K562 (cell line): ENCODE measurements at regions not wholly inside any gene's neighbourhood (a gene's known extent, or its start where the extent isn't known, plus 50 kb on each side); places are given as distances from the start of the nearest gene placed in this dataset.

Experiments
- BCLAF1 ChIP-seq, 2 experiments: fragments of 450-650 bp in 1 of 2; IDR thresholded peaks; 2 replicates each; pipeline ENCODE4 v1.6.1; 2011 to 2017; ENCODE audit warnings: low read depth in 2 of 2, antibody characterized with exemption in 1 of 2, borderline replicate concordance in 1 of 2, low read length in 1 of 2, mild to moderate bottlenecking in 1 of 2, mixed read lengths in 1 of 2; ENCODE audit not compliant: control insufficient read depth in 1 of 2
- CTCF ChIP-seq, 3 experiments: IDR thresholded peaks in 2 of 3; conservative IDR thresholded peaks in 1 of 3; 2 replicates each; pipeline ENCODE4 v1.5.1; 2011 to 2012; ENCODE audit warnings: low read length in 3 of 3, mild to moderate bottlenecking in 3 of 3, control low read depth in 2 of 3, improper control_type of control experiment in 1 of 3, inconsistent platforms in 1 of 3, low read depth in 1 of 3, mixed read lengths in 1 of 3, moderate library complexity in 1 of 3; ENCODE audit not compliant: insufficient read depth in 2 of 3
- ELK1 ChIP-seq: sonication (generic); formaldehyde crosslinking; IDR thresholded peaks from 2 replicates; pipeline ENCODE4 v1.8.1; 2022; ENCODE audit warnings: missing genetic modification reagents
- EP300 ChIP-seq: IDR thresholded peaks from 2 replicates; pipeline ENCODE4 v1.6.1; 2012; ENCODE audit warnings: low read length, improper control_type of control experiment
- GTF2F1 ChIP-seq: IDR thresholded peaks from 2 replicates; pipeline ENCODE4 v1.6.1; 2011; ENCODE audit warnings: low read depth, low read length, improper control_type of control experiment
- HDAC8 ChIP-seq: fragments of 450-650 bp; IDR thresholded peaks from 2 replicates; pipeline ENCODE4 v1.6.1; 2016; ENCODE audit warnings: mild to moderate bottlenecking, missing genetic modification characterization, moderate library complexity, missing compliant biosample characterization
- IFI16 ChIP-seq: fragments of 250-450 bp; sonication (Bioruptor Pico); IDR thresholded peaks from 2 replicates; pipeline ENCODE4 v2.1.2; 2022; ENCODE audit warnings: mild to moderate bottlenecking, inconsistent platforms
- NR2C1 ChIP-seq, 2 experiments: fragments of 450-650 bp; IDR thresholded peaks; 2 replicates each; pipeline ENCODE4 v1.6.1; 2017; ENCODE audit warnings: mild to moderate bottlenecking in 2 of 2, antibody characterized with exemption in 1 of 2, inconsistent platforms in 1 of 2, missing compliant biosample characterization in 1 of 2, missing genetic modification characterization in 1 of 2
- NR3C1 ChIP-seq: sonication (generic); formaldehyde crosslinking; IDR thresholded peaks from 2 replicates; pipeline ENCODE4 v1.8.1; 2022; ENCODE audit warnings: missing genetic modification reagents
- POLR2AphosphoS5 ChIP-seq: IDR thresholded peaks from 2 replicates; pipeline ENCODE4 v1.6.1; 2011; ENCODE audit warnings: mild to moderate bottlenecking, low read depth, low read length, moderate library complexity; ENCODE audit not compliant: control insufficient read depth, insufficient read depth
- SIN3A ChIP-seq, 2 experiments: fragments of 150-350 bp in 1 of 2; IDR thresholded peaks; 2 replicates each; pipeline ENCODE4 v1.6.1; 2011 to 2016; ENCODE audit warnings: borderline replicate concordance in 2 of 2, low read depth in 2 of 2, low read length in 2 of 2, mild to moderate bottlenecking in 2 of 2, moderate library complexity in 2 of 2; ENCODE audit not compliant: control insufficient read depth in 1 of 2
- SPI1 ChIP-seq: IDR thresholded peaks from 2 replicates; pipeline ENCODE4 v1.6.1; 2011; ENCODE audit warnings: low read depth, low read length, control low read depth, borderline replicate concordance
- ZNF134 ChIP-seq: fragments of 250-450 bp; sonication (Bioruptor Pico); conservative IDR thresholded peaks from 2 replicates; pipeline ENCODE4 v1.4.0; 2020
- ZNF3 ChIP-seq: fragments of 250-450 bp; sonication (Bioruptor Pico); IDR thresholded peaks from 2 replicates; pipeline ENCODE4 v1.5.0; 2021; ENCODE audit warnings: mild to moderate bottlenecking, moderate library complexity

- no peak for TF ChIP-seq CTCF (IDR thresholded peaks at IDR 0.05 in 2 of 3, conservative IDR thresholded peaks at IDR 0.05 in 1 of 3; ENCODE audit: insufficient read depth in 2 of 3, low read depth in 1 of 3, low read length in 3 of 3)
- no peak for TF ChIP-seq ZNF134
- no peak for TF ChIP-seq POLR2AphosphoS5
- TF ChIP-seq IFI16 (CRISPR knock-in tag), result no peak
- TF ChIP-seq SPI1, result no peak
- TF ChIP-seq EP300, result no peak
- no peak for TF ChIP-seq ELK1
- no peak for TF ChIP-seq BCLAF1 (IDR thresholded peaks at IDR 0.05; ENCODE audit: borderline replicate concordance in 1 of 2, control insufficient read depth in 1 of 2, low read depth in 2 of 2, low read length in 1 of 2)
- TF ChIP-seq NR3C1 (CRISPR knock-in tag), result no peak
- no peak for TF ChIP-seq ZNF3 (CRISPR knock-in tag)
- no peak for TF ChIP-seq NR2C1 (IDR thresholded peaks at IDR 0.05)
- TF ChIP-seq NR2C1 (tag; IDR thresholded peaks at IDR 0.05), result no peak
- no peak for TF ChIP-seq GTF2F1
- TF ChIP-seq SIN3A (IDR thresholded peaks at IDR 0.05; ENCODE audit: borderline replicate concordance in 2 of 2, control insufficient read depth in 1 of 2, low read depth in 2 of 2, low read length in 2 of 2), result no peak
- TF ChIP-seq HDAC8 (tag), result no peak
Measured at GRCh38 chr5:175166026-175166425, 278.0 kb downstream of the DRD1 start.
